GM19455 (cell line): ENCODE measurements at regions not wholly inside any gene's neighbourhood (a gene's known extent, or its start where the extent isn't known, plus 50 kb on each side); places are given as distances from the start of the nearest gene placed in this dataset.

Experiments used
- ATAC-seq: cut with Tn5 transposase; IDR thresholded peaks from one replicate; pipeline ENCODE4 v1.9.1; 2021; ENCODE audit not compliant: unreplicated experiment

DNA sequence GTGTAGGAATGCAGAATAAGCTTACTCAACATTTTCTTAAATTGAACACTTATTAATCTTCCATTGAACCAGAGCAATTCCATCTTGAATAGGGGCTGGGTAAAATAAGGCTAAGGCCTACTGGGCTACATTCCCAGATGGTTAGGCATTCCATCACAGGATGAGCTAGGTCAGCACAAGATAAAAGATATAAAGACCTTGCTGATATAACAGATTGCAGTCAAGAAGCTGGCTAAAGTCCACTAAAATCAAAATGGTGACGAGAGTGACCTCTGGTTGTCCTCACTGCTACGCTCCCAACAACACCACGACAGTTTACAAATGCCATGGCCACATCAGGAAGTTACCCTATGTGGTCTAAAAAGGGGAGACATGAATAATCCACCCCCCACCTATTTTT is 156.1 kb downstream of the NXNL2 start:
- ATAC-seq, result no peak

DNA sequence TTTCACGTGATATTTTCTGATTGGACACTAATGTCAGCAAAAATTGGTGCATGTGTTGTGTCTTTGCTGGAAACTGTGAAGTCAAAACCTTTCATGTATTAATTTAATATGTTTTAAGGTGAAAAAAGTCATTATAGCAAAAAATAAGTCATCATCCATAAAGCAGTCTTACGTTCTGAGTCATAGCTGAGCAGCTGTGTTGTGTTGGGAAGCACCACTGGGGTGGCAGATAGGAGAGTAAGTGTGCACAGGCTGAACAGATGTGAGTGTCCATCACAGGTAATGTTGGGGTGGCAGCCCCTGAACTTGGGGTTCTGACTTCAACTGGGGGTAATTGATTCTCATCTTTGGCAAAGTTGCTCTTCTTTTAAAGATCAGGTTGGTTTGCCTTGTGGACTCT is 156.8 kb downstream of the NXNL2 start:
- no peak for ATAC-seq

DNA sequence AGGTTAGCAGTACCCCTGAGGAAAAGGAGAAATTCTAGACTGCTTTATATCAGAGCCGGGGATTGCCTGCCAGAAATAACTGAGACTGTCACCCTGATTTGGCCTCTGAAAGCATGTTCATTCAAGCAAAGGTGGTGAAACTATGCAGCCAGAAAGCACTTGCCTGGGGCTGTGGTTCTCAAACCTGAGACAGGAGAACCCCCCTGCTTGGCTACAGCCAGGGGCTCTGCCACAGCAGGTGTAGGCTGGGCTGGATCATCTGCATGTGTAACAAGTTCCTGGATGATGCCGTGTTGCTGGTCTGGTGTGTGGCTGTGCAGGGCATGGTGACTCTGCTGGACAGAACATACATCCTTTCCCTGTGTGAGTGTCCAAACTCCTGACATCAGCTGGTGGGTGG is 157.8 kb downstream of the NXNL2 start:
- ATAC-seq, result no peak

DNA sequence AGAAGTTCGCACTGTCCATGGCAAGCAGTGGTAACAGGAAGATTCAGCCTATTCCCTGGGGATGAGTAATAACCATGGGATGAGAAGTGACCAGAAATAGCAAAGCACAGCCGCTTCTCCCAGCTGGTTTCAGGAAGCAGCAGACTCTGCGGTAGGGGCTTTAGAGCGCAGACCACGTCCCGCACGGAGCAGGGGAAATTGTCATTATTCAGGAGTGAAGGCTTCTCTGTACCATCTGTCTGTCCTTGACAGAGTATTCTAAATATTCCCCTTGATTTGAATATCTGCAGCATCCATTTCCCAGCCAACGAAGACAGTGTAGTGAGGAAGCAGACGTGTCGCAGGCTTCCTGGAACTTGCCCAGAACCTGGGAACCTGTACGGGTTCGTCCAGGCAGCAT is 159.6 kb downstream of the NXNL2 start:
- no peak for ATAC-seq

DNA sequence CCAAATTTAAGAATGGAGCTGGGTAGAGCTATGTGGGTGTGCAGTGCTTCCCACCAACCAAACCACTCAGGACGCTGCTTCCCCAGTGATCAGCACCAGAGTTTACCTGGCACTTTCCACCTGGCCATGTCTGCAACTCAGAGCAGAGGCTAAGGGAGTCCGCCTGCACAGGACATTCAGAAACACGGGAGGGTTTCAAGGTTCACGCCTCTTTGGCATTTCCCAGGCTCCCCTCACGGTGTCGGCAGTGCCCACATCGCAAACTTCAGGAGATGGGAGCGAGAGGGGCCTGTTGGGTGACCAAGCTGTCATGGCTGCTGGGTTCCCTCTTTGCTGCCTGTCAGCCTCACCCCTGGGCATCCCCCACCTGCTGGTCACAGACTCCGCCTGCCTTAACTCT is 161.5 kb downstream of the NXNL2 start:
- ATAC-seq, result no peak

DNA sequence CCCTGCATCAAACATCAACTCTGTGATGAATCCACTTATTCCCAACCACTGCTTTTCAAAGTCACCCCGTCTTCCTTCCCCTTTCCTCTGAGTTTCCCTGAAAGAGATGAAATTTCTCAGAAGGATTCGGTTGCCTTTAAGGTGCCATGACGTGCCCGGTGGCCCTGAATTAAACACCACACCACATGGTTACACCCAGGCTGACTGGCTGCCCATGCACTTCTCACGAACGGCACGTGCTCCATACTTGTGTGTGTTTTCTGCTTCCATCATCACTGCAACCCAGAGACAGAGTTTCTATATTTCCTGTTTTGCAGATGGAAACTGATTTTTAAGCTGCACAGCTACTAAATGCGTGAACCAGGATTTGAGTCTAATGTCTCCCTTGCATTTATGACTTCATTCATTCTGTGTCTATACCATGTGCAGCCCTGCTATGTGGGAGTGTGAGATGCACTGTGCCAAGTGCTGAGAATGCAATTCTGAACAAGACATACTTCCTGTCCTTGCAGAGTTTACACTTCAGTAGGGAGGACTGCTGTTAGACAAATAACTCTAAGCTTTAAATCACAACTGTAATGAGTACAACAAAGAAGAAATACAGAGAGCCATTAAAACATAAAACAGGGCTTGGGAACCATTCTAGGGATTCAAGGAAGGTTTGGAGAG is 162.9 kb downstream of the NXNL2 start:
- no peak for ATAC-seq

DNA sequence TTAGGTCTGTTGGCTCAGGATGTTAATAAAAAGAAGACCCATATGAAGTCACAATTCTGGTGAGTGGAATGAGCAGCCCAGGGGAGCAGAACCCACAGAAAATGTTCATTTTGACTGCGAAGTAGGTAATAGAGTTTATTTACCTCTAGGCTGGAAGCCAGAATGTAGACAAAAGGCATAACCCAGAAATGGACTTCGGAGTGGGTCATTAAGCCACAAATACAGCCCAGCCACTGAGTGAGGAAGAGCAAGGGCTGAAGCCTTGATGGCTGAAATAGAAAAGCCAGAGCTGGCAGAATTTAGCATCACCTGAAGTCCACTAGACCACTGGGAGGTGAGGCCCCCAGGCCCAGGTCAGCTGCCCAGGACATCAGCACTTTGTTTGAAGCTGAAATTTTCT is 168.0 kb downstream of the NXNL2 start:
- ATAC-seq, result no peak

DNA sequence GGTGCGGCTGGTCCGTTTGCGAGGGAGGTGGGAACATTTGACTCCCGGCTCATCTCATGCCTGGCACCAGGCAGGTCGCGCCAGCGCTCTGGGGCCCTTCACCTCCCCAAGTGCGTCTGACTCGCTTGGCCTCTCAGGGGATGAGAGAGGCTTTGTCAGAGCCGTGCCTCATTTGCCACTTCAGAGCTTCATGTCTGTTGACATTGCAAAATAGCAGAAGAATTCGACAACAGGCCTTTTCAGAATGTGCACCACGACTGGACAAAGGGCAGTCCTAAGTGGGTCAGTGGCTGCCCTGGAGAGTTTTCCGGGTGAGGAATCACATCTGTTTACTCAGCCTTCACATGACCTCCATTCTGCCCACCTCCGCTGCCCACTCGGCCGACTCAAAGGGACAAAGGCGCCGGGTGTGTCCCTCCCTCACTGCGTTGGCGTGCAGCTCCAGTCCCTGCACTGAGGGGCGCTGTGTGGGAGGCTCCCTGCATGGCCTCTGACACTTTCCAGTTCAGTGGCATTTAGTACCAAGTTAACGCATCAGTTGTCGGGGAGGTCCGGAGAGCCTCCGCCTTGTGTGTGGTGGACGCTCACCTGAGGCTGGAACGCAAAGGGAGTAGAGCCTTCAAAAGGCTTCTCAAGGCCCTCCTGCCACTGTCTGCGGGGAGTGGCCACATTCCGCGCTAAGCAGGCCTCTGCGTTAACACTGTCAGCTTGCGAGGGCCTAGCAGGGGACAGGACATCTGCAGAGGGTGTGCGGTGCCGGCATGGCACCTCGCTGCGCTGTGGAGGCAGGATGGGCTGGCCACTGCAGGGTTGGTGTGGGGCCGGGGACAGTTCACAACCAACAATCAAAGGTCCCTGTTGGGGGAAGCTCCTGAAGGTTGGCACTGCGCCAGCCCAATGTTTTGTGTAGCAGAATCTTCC is 171.5 kb downstream of the NXNL2 start:
- no peak for ATAC-seq

DNA sequence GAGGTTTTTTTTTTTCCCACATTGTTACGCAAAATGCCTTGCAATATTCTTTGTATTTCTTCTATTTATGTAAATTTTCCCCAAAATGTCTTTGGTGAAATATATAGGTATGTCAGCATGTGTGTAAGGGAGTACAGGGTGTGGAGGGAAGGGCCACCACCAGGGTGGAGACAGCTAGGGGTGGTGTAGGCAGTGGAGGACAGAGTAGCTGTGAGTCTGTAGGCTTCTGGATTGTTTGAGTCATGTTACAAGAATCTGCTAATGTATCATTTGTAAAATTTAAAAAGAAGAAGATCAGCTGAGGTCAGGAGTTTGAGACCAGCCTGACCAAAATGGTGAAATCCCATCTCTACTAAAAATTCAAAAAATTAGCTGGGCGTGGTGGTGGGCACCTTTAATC is 175.5 kb downstream of the NXNL2 start:
- ATAC-seq, result no peak

DNA sequence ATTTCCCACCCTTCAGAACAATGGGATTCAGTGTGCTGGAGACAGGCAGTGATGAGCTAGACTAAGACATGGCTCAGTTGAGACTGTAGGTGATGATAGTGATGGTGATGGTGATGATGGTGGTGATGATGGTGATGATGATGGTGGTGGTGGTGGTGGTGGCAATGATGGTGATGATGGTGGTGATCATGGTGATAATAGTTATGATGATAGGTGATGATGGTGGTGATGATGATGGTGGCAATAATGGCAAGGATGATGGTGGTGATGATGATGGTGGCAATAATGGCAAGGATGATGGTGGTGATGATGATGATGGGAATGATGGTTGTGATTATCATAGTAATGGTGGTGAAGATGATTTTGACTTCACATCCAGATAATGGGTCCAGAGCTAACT is 176.7 kb downstream of the NXNL2 start:
- ATAC-seq, result no peak

DNA sequence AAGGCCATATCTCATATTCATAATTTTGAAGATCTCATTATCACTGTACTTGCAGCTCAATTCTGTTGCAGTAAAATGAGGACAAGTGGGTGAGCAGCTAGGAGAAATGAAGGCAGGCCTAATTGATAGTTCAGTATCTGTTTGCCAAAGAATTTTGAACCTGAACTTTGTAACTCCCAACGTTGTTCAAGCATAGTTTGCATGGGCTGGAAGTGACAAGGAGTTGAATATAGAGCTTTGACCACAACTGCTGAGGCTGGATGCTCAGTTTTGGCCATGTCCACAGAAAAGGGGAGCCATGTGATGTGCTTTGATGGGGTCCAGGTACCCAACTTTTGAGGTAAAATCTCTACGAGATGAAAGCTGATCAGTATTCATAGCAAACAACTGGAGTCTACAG is 177.5 kb downstream of the NXNL2 start:
- ATAC-seq, result no peak

DNA sequence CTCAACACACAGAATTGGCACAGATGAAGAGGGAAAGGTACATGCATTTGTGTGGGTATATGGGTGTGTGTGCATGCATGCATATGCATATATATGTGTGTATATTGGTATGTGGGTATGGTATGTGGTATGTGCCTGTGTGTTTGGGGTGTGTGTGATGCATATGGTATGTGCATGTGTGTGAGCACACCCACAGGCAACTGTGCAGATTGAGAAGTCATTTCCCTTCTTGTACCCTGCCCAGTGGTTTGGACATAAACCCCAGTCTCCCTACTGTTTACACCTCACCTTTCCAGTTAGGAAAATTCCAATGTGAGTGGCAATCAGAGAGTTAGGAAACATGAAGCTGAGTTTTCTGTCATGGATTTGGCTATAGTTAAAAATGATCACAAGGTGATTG is 178.0 kb downstream of the NXNL2 start:
- no peak for ATAC-seq

DNA sequence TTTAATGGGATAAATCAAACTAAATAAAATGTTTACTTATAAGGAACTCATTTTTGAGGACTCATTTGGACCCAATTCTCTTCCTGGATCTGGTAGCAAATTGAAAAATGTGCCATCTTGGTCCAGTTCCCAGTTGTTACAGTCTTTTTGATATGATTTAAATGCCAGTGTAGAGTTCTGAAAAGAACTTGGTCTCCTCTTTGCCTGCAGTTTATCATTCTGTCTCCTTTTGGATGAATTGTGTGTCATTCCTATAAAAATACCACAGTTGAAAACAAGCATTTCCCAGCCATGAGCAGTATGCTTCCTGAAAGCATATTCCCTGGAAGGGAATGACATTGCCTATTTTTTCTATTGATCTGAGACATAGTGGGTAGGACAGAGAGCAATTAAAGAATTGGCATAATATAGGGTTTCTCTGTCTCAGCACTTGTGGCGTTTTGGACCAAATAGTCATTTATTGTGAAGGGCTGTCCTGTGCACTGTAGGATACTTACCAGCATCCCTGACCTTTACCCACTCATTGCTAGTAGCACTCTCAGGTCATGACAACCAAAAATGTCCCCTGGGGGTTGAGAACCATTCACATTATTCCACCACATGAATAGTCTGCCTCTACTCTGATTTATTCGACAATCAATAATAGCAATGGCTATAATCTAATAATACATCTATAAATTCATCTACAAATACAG is 181.8 kb downstream of the NXNL2 start:
- no peak for ATAC-seq

DNA sequence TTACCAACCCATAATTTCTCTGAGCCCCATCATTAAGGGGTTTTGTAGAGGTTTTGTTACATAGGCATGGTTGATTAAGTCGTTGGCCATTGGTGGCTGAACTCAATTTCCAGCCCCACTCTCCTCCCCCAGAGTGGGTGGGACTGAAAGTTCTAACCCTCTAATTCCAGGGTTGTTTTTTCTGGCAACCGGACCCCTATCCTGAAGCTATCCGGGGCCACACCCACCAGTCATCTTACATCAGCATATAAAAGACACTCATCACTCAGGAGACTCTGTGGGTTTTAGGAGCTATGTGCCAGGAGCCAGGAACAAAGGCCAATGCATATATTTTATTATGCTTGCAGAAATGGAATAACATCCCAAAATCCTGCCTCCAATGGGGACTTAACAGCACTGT is 186.0 kb downstream of the NXNL2 start:
- no peak for ATAC-seq

DNA sequence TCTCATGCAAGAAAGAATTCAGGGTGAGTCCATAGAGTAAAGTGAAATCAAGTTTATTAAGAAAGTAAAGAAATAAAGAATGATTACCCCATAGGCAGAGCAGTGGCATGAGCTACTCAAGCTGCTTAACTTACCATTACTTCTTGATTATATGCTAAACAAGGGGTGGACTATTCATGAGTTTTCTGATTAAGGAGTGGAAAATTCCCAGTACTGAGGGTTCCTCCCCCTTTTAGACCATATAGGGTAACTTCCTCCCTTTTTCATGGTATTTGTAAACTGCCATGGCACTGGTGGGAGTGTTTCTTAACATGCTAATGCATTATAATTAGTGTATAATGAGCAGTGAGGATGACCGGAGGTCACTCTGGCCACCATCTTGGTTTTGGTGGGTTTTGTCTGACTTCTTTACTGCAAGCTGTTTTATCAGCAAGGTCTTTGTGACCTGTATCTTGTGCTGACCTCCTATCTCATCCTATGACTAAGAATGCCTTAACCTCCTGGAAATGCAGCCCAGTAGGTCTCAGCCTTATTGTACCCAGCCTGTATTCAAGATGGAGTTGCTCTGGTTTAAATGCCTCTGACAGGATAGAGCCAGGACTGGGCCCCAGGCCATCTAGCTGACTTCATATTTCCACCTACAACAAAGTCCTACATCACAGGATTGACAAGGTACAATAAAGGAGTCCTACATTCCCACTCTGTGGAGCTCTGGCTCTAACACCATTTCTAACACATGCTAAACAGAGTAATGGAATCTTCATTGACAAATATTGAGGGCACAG is 186.7 kb downstream of the NXNL2 start:
- ATAC-seq, result no peak

DNA sequence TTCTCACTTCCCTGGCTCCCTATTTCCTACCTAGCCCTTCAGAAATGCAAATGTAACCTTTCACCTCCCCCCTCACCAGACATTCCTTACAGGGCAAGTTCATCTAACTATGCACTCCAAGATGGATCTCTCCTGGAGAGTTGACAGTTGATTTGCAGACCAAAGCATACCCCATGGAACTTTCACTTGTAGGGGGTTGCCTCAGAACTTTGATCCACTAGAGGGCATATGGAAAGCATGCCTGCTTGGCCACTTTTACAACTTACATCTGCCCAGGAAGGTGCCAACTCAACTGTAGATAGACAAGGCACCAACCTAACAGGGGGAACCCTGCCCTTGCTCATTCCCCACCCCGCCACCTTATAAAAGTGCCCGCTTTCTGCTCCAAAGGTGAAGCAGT is 187.8 kb downstream of the NXNL2 start:
- no peak for ATAC-seq

DNA sequence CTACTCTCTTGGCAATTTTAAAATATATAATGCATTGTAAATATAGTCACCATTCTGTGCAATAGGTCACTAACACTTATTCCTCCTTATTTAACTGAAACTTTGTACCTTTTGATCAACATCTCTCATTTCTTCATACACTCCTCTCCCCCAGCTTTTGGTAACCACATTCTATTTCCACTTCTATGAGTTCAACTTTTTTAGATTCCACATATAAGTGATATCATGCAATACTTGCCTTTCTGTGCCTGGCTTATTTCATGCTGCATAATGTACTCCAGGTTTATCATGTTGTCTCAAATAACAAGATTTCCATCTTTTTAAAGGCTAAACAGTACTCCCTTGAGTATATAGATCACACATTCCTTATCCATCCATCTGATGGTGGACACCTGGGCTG is 188.8 kb downstream of the NXNL2 start:
- ATAC-seq, result no peak

DNA sequence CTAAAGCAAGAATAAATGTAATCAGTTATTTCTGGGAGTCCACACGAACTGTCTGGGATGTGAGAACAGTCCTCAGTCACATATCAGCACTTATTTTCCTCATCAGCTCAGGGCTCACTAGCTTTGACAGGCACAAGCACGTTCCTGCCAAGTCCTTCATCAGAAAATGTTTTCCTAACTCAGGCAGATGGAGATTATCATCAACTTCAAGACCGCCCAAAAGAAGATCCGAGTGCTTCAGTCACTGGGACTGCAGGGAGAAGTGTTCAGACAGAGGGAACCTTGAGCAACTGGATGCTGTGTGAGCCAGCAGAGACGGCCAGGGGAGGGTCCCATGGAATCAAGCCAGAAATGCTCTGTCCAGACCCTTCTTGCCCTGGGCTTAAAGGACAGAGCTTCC is 189.4 kb downstream of the NXNL2 start:
- ATAC-seq, result no peak

DNA sequence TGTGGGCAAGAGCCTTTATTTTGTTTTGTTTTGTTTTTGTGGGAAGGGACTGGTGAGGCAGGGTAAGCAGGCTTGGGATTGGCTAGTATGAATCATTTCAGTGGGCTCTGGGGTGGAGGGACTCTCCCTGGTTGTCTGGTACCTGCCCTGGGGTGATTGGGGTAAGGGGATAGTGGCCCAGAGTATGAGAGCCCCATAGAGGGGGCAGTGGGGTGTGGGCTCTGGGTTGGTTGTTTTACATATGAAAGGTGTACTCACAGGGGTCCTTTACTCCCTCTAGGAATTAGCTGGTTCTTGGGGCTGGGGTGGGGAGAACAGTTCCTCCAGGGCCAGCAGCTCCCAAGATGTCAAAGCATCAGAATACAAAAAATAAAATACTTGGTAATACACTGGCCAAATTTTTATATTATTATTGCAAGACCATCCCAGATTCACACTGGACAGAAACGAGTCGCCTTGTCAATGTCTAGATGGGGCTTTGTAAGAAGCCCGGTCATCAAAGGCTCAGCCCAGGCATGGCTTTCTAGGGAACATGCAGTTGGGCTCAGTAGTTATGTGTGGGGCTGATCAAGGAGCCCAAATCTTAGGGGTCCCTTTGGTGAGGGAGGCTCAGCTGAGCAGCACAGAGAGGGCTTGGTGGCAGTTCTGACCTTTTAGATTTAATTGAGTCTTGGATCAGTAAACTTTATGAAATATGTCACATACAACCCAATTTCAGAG is 190.5 kb downstream of the NXNL2 start:
- ATAC-seq, result no peak

DNA sequence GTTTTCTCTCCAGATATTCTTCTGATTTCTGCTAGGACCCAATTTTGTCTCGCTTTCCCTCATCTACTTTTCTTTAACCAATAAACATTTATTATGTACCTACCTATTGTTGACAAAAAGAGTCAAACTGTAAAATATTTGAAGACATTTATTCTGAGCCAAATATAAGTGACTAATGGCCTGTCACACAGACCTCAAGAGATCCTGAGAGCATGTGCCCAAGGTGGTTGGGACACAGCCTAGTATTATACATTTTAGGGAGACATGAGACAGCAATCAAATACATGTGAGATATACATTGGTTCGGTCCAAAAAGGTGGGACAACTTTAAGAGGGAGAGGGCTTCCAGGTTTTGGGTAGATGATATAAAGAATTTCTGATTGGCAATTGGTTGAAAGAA is 191.8 kb downstream of the NXNL2 start:
- no peak for ATAC-seq

DNA sequence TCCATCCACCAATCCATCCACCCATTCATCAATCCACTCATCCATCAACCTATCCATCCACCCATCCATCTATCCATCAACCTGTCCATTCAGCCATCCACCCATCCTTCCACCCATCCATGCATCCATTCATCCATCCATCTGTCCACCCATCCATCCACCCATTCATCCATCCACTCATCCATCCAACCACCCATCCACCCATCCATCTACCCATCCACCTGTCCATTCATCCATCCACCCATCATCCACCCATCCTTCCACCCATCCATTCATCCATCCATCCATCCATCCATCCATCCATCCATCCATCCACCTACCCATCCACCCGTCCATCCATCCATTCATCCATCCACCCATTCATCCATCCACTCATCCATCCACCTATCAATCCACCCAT is 195.8 kb downstream of the NXNL2 start:
- no peak for ATAC-seq
